ENCODE measurements at regions not wholly inside any gene's neighbourhood (a gene's known extent, or its start where the extent isn't known, plus 50 kb on each side); places are given as distances from the start of the nearest gene placed in this dataset.
"Not testable (repeated sequence)": the region's sequence is repeated elsewhere in the genome, so short reads cannot be mapped to it uniquely, and the experiment has no call there.

- intact Hi-C loops (cut with DNase I), result no loop called here
Measured at GRCh38 chr3:165503346-165503745, 307.2 kb upstream of the SLITRK3 start.

GRCh38 chr3:165502707-165503106 lies 306.5 kb upstream of the SLITRK3 start:
- TF ChIP-seq CTCF (IDR thresholded peaks at IDR 0.05), result no peak
- Histone ChIP-seq H3K36me3 (no peaks in the 10 kb centered on the region), H3K27ac (no peak overlapping the region), H3K4me3 (no peak overlapping the region), H3K9me3 (peaks cover 0 to 16% (median 0%) of the 10 kb centered on the region in 11 donors), H3K4me1 (no peaks in the 10 kb centered on the region), H3K27me3 (no peaks in the 10 kb centered on the region)
- 56 to 61% methylated on average over 3 of the region's 3 CpGs for WGBS, 2 donors
- intact Hi-C loops (cut with DNase I), result no loop called here
- DNase-seq, result no peak
- no peak for ATAC-seq

More at GRCh38 chr3:165503346-165503745, 307.2 kb upstream of the SLITRK3 start:
- Histone ChIP-seq H3K27ac (no peak overlapping the region), H3K9me3 (peaks cover 0 to 16% (median 0%) of the 10 kb centered on the region in 11 donors), H3K4me3 (no peak overlapping the region), H3K27me3 (no peaks in the 10 kb centered on the region), H3K36me3 (no peaks in the 10 kb centered on the region), H3K4me1 (no peaks in the 10 kb centered on the region)
- DNase-seq (no peak), ATAC-seq (no peak)
- TF ChIP-seq CTCF (IDR thresholded peaks at IDR 0.05), result no peak

- ATAC-seq; intact Hi-C loops (cut with DNase I); DNase-seq; H3K4me3 ChIP-seq; H3K36me3 ChIP-seq; H3K4me1 ChIP-seq; H3K27me3 ChIP-seq; H3K27ac ChIP-seq; H3K9me3 ChIP-seq: not testable (repeated sequence)
- WGBS, 2 donors, result 79 to 80% methylated on average over 4 of the region's 4 CpGs
Measured at GRCh38 chr3:165498742-165499141, 302.6 kb upstream of the SLITRK3 start.

- DNase-seq (no peak), ATAC-seq (peak in 3 of 8 donors; percentile 46 to 77 (median 57))
- peaks cover 0 to 8% (median 0%) of the 10 kb centered on the region in 11 donors for H3K9me3 ChIP-seq
- intact Hi-C loops (cut with DNase I), result no loop called here
- H3K27me3 ChIP-seq, result no peaks in the 10 kb centered on the region
- no peaks in the 10 kb centered on the region for H3K4me1 ChIP-seq
- WGBS, 2 donors, result 27 to 30% methylated on average over 4 of the region's 4 CpGs
- no peak overlapping the region for H3K4me3 ChIP-seq
- no peak for TF ChIP-seq CTCF (IDR thresholded peaks at IDR 0.05)
- H3K27ac ChIP-seq, result no peak overlapping the region
- H3K36me3 ChIP-seq, result no peaks in the 10 kb centered on the region
Measured at GRCh38 chr3:165491487-165491886, 295.3 kb upstream of the SLITRK3 start.

- Histone ChIP-seq H3K27me3 (no peaks in the 10 kb centered on the region), H3K4me1 (no peaks in the 10 kb centered on the region), H3K27ac (no peak overlapping the region), H3K9me3 (peaks cover 0 to 27% (median 8%) of the 10 kb centered on the region in 11 donors), H3K4me3 (no peak overlapping the region), H3K36me3 (no peaks in the 10 kb centered on the region)
- WGBS, 2 donors, result 82 to 84% methylated on average over 4 of the region's 4 CpGs
- intact Hi-C loops (cut with DNase I), result no loop called here
- DNase-seq (no peak), ATAC-seq (no peak)
- TF ChIP-seq CTCF (IDR thresholded peaks at IDR 0.05), result no peak
Measured at GRCh38 chr3:165476399-165477060, 280.3 kb upstream of the SLITRK3 start.
